K562 (cell line): ENCODE measurements at regions not wholly inside any gene's neighbourhood (a gene's known extent, or its start where the extent isn't known, plus 50 kb on each side); places are given as distances from the start of the nearest gene placed in this dataset.

Experiments
- ATAC-seq: fragments of 200-7000 bp; cut with Tn5 transposase; 3 replicates; pipeline ENCODE4 v1.9.1; 2020; ENCODE audit warnings: moderate library complexity
- BruUV-seq: library from RNA; stranded (reverse); fragments of 400-500 nt; replicated peaks from 2 replicates; lab custom pipeline; 2021; lab: Mats Ljungman, UMichigan
- CTCF ChIA-PET: fragments of 300-600 bp; formaldehyde crosslinking; extraction: SDS; loops from one replicate; lab custom pipeline; 2021; ENCODE audit warnings: low intra/inter-chr PET ratio; lab: Yijun Ruan, JAX
- POLR2A ChIA-PET: fragments of 300-600, 350-650 bp; sonication (Branson Sonifier 250); formaldehyde crosslinking; extraction: SDS; loops from one replicate; lab custom pipeline; 2021; ENCODE audit warnings: antibody characterized with exemption, inconsistent platforms; lab: Yijun Ruan, JAX
- DNase-seq, 4 experiments: peaks; one replicate each; pipeline versions ENCODE4 v3.0.0 to v3.0.0-alpha.2; 2011 to 2018; ENCODE audit warnings: low spot score in 3 of 4, mixed read lengths in 3 of 4; ENCODE audit errors: extremely low read depth in 1 of 4
- FAIRE-seq: peaks from 2 replicates; lab custom pipeline; 2011; peaks lifted over from hg19 to GRCh38; lab: Jason Lieb, UNC
- H2AFZ ChIP-seq: 2 replicates; pipeline ENCODE4 v1.6.0; 2011; ENCODE audit warnings: low read depth, low read length, control low read depth, inconsistent platforms
- H3K27ac ChIP-seq: fragments of 200-600 bp; 3 replicates; pipeline ENCODE4 v1.8.0; 2011; ENCODE audit warnings: low read depth, mild to moderate bottlenecking, control low read depth, inconsistent platforms, low read length, moderate library complexity, mixed read lengths; ENCODE audit errors: extremely low read depth
- H3K27me3 ChIP-seq, 2 experiments: fragments of 300-600 bp in 1 of 2; 2 replicates in 1 of 2; 3 replicates in 1 of 2; pipeline versions ENCODE4 v1.6.0 to v1.8.0; 2011; ENCODE audit warnings: inconsistent platforms in 2 of 2, low read length in 2 of 2, mild to moderate bottlenecking in 1 of 2, mixed read lengths in 1 of 2, moderate library complexity in 1 of 2; ENCODE audit not compliant: control insufficient read depth in 2 of 2, insufficient read depth in 2 of 2
- H3K36me3 ChIP-seq: fragments of 300-600 bp; 3 replicates; pipeline ENCODE4 v1.8.0; 2011; ENCODE audit warnings: mild to moderate bottlenecking, low read length, inconsistent platforms; ENCODE audit not compliant: control insufficient read depth, insufficient read depth
- H3K4me1 ChIP-seq, 2 experiments: fragments of 200-600 bp in 1 of 2; replicated peaks in 1 of 2; 2 replicates in 1 of 2; 3 replicates in 1 of 2; pipeline versions ENCODE4 v1.5.1 to v1.8.0; 2011; ENCODE audit warnings: inconsistent platforms in 2 of 2, low read length in 2 of 2, mild to moderate bottlenecking in 1 of 2, mixed read lengths in 1 of 2, moderate library complexity in 1 of 2; ENCODE audit not compliant: control insufficient read depth in 2 of 2, insufficient read depth in 2 of 2
- H3K4me2 ChIP-seq: 2 replicates; pipeline ENCODE4 v1.6.1; 2011; ENCODE audit warnings: low read length, control low read depth, inconsistent platforms, mixed read lengths; ENCODE audit not compliant: insufficient read depth
- H3K4me3 ChIP-seq: fragments of 200-600 bp; sonication (generic), shearing (Covaris generic); 2 replicates; pipeline ENCODE4 v1.5.1; 2016; ENCODE audit warnings: control low read depth, inconsistent platforms
- H3K79me2 ChIP-seq: fragments of 200-600 bp; 3 replicates; pipeline ENCODE4 v1.8.0; 2011; ENCODE audit warnings: low read length, inconsistent platforms; ENCODE audit not compliant: control insufficient read depth, insufficient read depth
- H3K9ac ChIP-seq, 2 experiments: 2 replicates each; pipeline versions ENCODE4 v1.6.0 to v1.6.1; 2011; ENCODE audit warnings: low read depth in 2 of 2, low read length in 2 of 2, control low read depth in 1 of 2, inconsistent platforms in 1 of 2, mild to moderate bottlenecking in 1 of 2, mixed read lengths in 1 of 2; ENCODE audit not compliant: insufficient read depth in 1 of 2
- H3K9me1 ChIP-seq: one replicate; pipeline ENCODE4 v1.6.0; 2011; ENCODE audit warnings: inconsistent platforms, mild to moderate bottlenecking, low read length, moderate library complexity; ENCODE audit not compliant: control insufficient read depth, insufficient read depth
- H3K9me3 ChIP-seq: replicated peaks from 2 replicates; pipeline ENCODE4 v1.5.1; 2011; ENCODE audit warnings: low read depth, low read length, inconsistent platforms; ENCODE audit not compliant: control insufficient read depth, insufficient read depth
- H4K20me1 ChIP-seq: replicated peaks from 2 replicates; pipeline ENCODE4 v1.6.1; 2011; ENCODE audit warnings: low read length, inconsistent platforms, mixed read lengths; ENCODE audit not compliant: control insufficient read depth, insufficient read depth
- NEUROD1 ChIP-seq: fragments of 150-350 bp; IDR thresholded peaks from 2 replicates; pipeline ENCODE4 v1.6.1; 2014; ENCODE audit warnings: borderline replicate concordance, low read length, low read depth; ENCODE audit not compliant: partially characterized antibody
- NFE2 ChIP-seq: IDR thresholded peaks from 2 replicates; pipeline ENCODE4 v1.6.1; 2014; ENCODE audit warnings: antibody characterized with exemption, low read depth
- NR2C1 ChIP-seq, 2 experiments: fragments of 450-650 bp; IDR thresholded peaks; 2 replicates each; pipeline ENCODE4 v1.6.1; 2017; ENCODE audit warnings: mild to moderate bottlenecking in 2 of 2, antibody characterized with exemption in 1 of 2, inconsistent platforms in 1 of 2, missing compliant biosample characterization in 1 of 2, missing genetic modification characterization in 1 of 2
- RHOXF2B ChIP-seq: fragments of 250-450 bp; sonication (Bioruptor Pico); conservative IDR thresholded peaks from 2 replicates; pipeline ENCODE4 v1.5.1; 2021
- WGBS: fragments of 100-300 bp; shearing (Covaris generic); methylation state at CpG from one replicate; pipeline ENCODE4 v1.1.6; 2016; ENCODE audit warnings: low coverage, mixed read lengths; ENCODE audit not compliant: insufficient coverage; ENCODE audit errors: missing lambda C conversion rate; 5-methylcytosine and 5-hydroxymethylcytosine counted together
- in situ Hi-C: fragments of 300-500 bp; cut with MboI; formaldehyde crosslinking; loops from 4 replicates; pipeline ENCODE4 v1.15.0; 2018; ENCODE audit warnings: inconsistent platforms, mixed read lengths
- intact Hi-C: fragments of 100-400 bp; cut with micrococcal nuclease; formaldehyde crosslinking; loops from 2 replicates; pipeline ENCODE4 v1.14.2; 2022
- TF ChIP-seq, protein P1 (sequence below): fragments of 450-650 bp; formaldehyde crosslinking; IDR thresholded peaks from 2 replicates; pipeline ENCODE4 v1.4.0; 2020; ENCODE audit warnings: mild to moderate bottlenecking, mixed read lengths
- TF ChIP-seq, protein P2 (sequence below): fragments of 450-650 bp; IDR thresholded peaks from 2 replicates; pipeline ENCODE4 v1.6.1; 2017; ENCODE audit warnings: antibody characterized with exemption
- TF ChIP-seq, protein P3 (sequence below): IDR thresholded peaks from 3 replicates; pipeline ENCODE4 v1.6.1; 2011; ENCODE audit warnings: borderline replicate concordance, mild to moderate bottlenecking; ENCODE audit not compliant: insufficient read length, insufficient read depth
- TF ChIP-seq, protein P4 (sequence below): fragments of 250-450 bp; sonication (Bioruptor Pico); IDR thresholded peaks from 2 replicates; pipeline ENCODE4 v1.5.0; 2020; ENCODE audit warnings: mild to moderate bottlenecking

DNA sequence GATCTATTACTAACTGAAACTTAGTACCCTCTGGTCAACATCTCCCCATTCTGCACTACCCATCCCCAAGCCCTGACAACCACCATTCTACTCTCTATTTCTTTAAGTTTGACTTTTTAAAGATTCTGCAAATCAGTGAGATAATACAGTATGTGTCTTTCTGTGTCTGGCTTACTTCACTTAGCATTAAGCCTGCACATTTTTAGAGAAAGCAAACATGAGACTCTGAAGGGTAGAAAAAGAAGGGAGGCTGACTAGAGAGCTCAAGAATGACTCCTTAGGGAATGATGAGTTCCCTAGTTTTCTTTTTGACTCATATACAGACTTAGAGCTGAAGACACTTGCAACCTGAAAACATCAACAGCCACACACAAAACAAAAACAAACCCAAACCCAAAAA, 311.3 kb downstream of the SQOR start (continued):
- no peak for TF ChIP-seq NEUROD1

DNA sequence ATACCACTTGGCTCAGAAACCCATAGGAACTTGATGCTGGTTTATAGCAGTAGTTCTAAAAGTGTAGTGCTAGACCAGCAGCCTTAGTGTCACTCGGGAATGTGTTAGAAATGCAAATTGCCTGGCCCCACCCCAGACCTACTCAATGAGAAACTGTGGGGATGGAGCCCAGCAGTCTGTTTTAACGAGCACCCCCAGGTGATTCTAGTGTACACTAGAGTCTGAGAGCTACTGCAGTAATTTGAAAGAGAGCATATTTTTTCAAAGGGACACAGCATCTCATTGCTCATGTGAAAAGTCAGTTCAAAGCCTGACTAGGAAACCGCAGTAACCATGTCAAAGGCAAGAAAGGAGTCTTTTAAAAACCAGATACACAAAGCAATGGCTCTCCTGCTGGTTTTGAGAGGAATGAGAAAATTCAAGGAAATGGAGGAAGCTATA, 313.4 kb downstream of the SQOR start:
- no peak for DNase-seq
- 0% methylated on average over 3 of the region's 3 CpGs for WGBS
- no peak overlapping the region for H2AFZ ChIP-seq
- no peaks in the 10 kb centered on the region for H3K9me3 ChIP-seq
- CTCF ChIA-PET, result no interaction called here
- H3K4me2 ChIP-seq, result no peak overlapping the region
- in situ Hi-C loops (no loop called here), intact Hi-C loops (no loop called here)
- no peaks in the 10 kb centered on the region for H3K36me3 ChIP-seq
- H4K20me1 ChIP-seq, result no peaks in the 10 kb centered on the region
- no peaks in the 10 kb centered on the region for H3K9me1 ChIP-seq
- H3K27me3 ChIP-seq, result no peaks in the 10 kb centered on the region
- ATAC-seq, result no peak
- no peak overlapping the region for H3K4me3 ChIP-seq
- no peak for FAIRE-seq
- TF ChIP-seq RHOXF2B (CRISPR knock-in tag), result no peak
- H3K4me1 ChIP-seq, result no peaks in the 10 kb centered on the region
- POLR2A ChIA-PET, result no interaction called here
- H3K27ac ChIP-seq, result no peak overlapping the region
- no TSS peak for BruUV-seq
- no peak overlapping the region for H3K9ac ChIP-seq
- no peaks in the 10 kb centered on the region for H3K79me2 ChIP-seq

DNA sequence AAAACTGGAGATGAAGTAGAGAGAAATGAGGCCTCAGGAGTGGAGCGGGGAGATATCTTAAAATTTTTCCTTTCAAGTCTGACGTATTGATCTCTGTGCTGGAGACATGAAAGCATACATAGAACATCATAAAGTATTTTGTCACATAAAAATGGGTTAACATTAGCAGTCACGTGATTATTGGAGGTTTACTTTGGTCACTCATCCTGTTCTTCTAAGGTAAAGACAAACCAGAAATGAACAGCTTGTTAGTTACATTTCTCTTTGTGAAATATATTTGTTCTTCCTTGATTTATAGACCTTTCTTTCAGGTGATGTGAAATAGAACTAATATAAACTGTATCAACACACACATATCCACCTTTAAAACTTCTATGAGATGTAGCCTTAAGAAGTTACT, 324.1 kb downstream of the SQOR start:
- no peaks in the 10 kb centered on the region for H3K79me2 ChIP-seq
- no peak overlapping the region for H3K9ac ChIP-seq
- no peaks in the 10 kb centered on the region for H4K20me1 ChIP-seq
- 0% methylated on average over 3 of the region's 3 CpGs for WGBS
- no peak overlapping the region for H3K4me2 ChIP-seq
- H3K9me3 ChIP-seq, result no peaks in the 10 kb centered on the region
- in situ Hi-C loops, result no loop called here
- H3K4me3 ChIP-seq, result no peak overlapping the region
- CTCF ChIA-PET, result no interaction called here
- no peak overlapping the region for H2AFZ ChIP-seq
- H3K27me3 ChIP-seq, result no peaks in the 10 kb centered on the region
- ATAC-seq (no peak), FAIRE-seq (no peak), DNase-seq (no peak)
- no peaks in the 10 kb centered on the region for H3K36me3 ChIP-seq
- H3K4me1 ChIP-seq, result no peaks in the 10 kb centered on the region
- no TSS peak for BruUV-seq
- H3K27ac ChIP-seq, result no peak overlapping the region
- intact Hi-C loops, result no loop called here
- POLR2A ChIA-PET, result no interaction called here
- no peaks in the 10 kb centered on the region for H3K9me1 ChIP-seq
- TF ChIP-seq NR2C1 (IDR thresholded peaks at IDR 0.05), result no peak
- no peak for TF ChIP-seq NR2C1 (tag; IDR thresholded peaks at IDR 0.05)
- TF ChIP-seq NFE2, result no peak
- TF ChIP-seq, protein P1, sequence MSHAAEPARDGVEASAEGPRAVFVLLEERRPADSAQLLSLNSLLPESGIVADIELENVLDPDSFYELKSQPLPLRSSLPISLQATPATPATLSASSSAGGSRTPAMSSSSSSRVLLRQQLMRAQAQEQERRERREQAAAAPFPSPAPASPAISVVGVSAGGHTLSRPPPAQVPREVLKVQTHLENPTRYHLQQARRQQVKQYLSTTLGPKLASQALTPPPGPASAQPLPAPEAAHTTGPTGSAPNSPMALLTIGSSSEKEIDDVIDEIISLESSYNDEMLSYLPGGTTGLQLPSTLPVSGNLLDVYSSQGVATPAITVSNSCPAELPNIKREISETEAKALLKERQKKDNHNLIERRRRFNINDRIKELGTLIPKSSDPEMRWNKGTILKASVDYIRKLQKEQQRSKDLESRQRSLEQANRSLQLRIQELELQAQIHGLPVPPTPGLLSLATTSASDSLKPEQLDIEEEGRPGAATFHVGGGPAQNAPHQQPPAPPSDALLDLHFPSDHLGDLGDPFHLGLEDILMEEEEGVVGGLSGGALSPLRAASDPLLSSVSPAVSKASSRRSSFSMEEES (CRISPR knock-in tag), result peak; percentile 85
- TF ChIP-seq, protein P2, sequence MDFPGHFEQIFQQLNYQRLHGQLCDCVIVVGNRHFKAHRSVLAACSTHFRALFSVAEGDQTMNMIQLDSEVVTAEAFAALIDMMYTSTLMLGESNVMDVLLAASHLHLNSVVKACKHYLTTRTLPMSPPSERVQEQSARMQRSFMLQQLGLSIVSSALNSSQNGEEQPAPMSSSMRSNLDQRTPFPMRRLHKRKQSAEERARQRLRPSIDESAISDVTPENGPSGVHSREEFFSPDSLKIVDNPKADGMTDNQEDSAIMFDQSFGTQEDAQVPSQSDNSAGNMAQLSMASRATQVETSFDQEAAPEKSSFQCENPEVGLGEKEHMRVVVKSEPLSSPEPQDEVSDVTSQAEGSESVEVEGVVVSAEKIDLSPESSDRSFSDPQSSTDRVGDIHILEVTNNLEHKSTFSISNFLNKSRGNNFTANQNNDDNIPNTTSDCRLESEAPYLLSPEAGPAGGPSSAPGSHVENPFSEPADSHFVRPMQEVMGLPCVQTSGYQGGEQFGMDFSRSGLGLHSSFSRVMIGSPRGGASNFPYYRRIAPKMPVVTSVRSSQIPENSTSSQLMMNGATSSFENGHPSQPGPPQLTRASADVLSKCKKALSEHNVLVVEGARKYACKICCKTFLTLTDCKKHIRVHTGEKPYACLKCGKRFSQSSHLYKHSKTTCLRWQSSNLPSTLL, result no peak
- TF ChIP-seq, protein P3, sequence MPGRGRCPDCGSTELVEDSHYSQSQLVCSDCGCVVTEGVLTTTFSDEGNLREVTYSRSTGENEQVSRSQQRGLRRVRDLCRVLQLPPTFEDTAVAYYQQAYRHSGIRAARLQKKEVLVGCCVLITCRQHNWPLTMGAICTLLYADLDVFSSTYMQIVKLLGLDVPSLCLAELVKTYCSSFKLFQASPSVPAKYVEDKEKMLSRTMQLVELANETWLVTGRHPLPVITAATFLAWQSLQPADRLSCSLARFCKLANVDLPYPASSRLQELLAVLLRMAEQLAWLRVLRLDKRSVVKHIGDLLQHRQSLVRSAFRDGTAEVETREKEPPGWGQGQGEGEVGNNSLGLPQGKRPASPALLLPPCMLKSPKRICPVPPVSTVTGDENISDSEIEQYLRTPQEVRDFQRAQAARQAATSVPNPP, result no peak
- TF ChIP-seq, protein P4, sequence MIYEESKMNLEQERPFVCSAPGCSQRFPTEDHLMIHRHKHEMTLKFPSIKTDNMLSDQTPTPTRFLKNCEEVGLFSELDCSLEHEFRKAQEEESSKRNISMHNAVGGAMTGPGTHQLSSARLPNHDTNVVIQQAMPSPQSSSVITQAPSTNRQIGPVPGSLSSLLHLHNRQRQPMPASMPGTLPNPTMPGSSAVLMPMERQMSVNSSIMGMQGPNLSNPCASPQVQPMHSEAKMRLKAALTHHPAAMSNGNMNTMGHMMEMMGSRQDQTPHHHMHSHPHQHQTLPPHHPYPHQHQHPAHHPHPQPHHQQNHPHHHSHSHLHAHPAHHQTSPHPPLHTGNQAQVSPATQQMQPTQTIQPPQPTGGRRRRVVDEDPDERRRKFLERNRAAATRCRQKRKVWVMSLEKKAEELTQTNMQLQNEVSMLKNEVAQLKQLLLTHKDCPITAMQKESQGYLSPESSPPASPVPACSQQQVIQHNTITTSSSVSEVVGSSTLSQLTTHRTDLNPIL (CRISPR knock-in tag), result no peak
